SK-MEL-5 (cell line): ENCODE measurements at regions not wholly inside any gene's neighbourhood (a gene's known extent, or its start where the extent isn't known, plus 50 kb on each side); places are given as distances from the start of the nearest gene placed in this dataset.
"Not testable (repeated sequence)": the region's sequence is repeated elsewhere in the genome, so short reads cannot be mapped to it uniquely, and the experiment has no call there.

Experiments
- DNase-seq: peaks from one replicate; pipeline ENCODE4 v3.0.0-alpha.2; 2016; ENCODE audit warnings: low read depth, low spot score
- in situ Hi-C: cut with HindIII; loops from 2 replicates; pipeline ENCODE4 v1.10.0; 2016; ENCODE audit warnings: low sequenced_read_pairs, high pct_unique_total_duplicates, low pct_unique_long_range_greater_than_20kb

DNA sequence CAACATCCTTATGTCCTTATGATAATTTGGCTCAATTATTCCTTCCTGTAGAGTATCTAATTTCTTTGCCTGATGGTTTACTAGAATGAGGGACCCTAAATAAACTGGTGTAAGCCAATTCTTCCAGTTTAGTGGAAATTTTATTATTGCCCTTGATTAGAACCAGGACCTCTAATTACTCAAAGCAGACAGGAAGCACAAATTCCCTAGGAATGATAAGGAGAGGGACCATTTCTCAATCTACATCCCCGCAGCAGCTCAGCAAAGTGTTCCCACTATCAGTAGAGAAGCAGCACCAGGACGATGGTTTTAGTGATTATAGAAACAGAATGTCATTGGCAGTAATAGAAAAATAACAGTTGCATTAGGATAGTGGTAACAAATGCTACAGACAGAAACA is 97.1 kb downstream of the PLPPR4 start:
- in situ Hi-C loops, result no loop called here
- no peak for DNase-seq

DNA sequence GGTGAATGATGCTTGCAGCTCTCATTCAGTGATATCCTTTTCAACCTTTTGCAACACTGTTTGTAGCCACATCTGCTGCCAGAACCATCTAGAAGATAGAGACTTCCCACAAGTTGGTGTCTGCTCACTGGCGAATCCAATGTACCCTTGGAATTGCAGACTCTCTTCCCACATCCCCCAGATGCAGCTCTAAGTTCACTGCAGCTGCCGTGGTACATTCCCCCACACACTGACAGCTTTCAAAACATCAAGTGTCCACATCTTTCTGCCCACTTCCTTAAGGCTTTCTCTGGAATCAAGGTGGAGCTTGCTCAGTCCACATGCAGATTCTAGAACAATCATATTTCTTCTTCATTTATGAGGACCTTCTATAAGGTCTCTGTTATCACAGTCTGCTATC is 99.2 kb downstream of the PLPPR4 start:
- DNase-seq, result no peak
- in situ Hi-C loops, result no loop called here

DNA sequence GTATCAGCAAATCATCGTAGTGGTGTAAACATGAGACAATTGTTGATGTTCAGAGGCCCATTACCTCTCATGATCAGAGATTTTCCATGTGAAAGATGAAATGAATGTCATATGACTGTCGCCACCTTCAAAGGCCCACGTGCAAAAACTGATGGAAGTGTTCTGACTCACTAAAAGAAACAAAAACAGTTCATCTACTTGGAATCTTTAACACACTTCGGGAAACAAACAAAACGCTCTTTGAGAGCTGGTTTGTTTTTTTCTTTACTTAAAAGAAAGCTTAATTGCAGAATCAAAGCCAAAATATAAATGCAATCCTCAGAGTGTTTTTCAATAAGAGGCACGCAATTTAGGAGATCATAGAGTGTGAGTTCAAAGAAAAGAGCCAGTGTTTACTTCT is 100.8 kb downstream of the PLPPR4 start:
- DNase-seq, result no peak
- in situ Hi-C loops, result no loop called here

DNA sequence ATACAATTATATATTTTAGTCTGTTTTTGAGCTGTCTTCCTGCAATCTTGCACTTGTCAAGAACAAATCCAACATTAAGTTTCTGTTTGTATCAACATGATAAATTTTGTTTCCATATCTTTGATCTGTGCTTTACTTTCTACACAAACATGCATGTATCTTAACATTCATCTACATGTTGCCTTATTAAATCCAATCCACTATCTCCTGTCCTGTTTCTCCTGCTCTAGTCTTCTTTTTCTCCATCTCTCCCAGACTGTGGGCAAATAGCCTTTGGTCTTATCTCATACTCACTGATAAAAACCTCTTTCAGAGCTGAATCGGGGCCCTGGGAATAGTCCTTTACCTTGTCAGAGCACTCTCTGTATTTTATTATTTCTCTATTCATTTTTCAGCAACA is 101.3 kb downstream of the PLPPR4 start:
- in situ Hi-C loops, result no loop called here
- DNase-seq, result no peak

DNA sequence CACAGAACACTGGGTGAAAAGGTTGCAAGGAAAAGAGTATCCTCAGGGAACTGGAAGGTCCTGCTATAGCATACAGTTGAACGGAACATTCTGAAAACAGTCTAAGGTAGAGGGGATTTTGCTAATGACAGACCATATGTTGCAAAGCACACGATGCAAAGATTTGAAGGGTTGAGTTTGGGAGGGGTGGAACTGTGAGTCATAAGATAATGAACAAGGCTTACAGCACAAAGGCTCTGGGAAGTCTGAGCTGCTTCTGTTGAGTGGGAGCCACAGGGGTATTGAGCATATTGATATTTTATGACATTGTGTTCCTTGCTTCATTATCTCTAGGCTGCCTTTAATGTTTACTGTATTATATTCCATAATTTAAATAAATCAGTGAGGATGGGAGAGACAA is 104.9 kb downstream of the PLPPR4 start:
- in situ Hi-C loops, result no loop called here
- no peak for DNase-seq

GRCh38 chr1:99370476-99370875 is 106.2 kb downstream of the PLPPR4 start:
- in situ Hi-C loops, result no loop called here
- no peak for DNase-seq

DNA sequence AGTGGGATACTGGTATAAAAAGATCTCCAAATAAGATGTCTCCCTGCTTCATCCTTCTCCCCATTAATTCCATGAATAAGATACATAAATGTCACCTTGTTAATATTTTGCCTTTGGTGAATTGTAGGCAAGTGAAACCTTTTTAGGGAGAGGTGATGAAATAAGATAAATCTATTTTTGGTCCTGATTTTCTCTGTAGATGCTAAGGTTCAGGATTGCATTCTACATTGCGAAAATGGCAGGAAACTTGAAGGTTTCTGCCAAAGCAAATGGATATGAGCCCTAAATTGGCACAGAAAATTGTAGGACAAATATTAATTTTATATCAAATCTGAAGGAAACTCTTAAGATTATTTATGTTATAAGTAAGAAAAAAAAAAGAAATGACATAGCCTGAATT is 107.1 kb downstream of the PLPPR4 start:
- in situ Hi-C loops, result no loop called here

GRCh38 chr1:99374109-99374508 is 109.8 kb downstream of the PLPPR4 start:
- DNase-seq, result no peak
- in situ Hi-C loops, result no loop called here

More for the DNA sequence above, 107.1 kb downstream of the PLPPR4 start:
- no peak for DNase-seq

- in situ Hi-C loops, DNase-seq: not testable (repeated sequence)
Measured at GRCh38 chr1:99374693-99375092, 110.4 kb downstream of the PLPPR4 start.

DNA sequence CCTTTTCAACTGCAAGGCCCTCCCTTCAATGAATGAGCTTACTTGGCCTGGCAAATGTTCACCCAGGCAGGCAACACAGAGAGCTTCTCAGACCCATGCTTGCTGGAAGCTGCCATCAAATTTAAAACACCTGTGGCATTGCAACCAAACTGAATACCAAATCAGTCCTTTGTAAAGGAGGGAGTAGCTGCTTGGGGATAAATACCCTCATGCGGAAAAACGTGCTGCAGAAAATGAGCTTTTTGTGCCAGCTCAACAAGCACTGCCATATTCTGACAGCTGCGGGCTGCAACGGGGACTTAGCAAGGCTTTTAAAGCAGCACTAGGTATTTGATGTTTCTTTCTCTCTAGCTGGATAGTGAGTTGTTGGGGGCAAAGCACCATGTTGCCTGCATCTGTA is 119.7 kb downstream of the PLPPR4 start:
- no peak for DNase-seq
- in situ Hi-C loops, result no loop called here

GRCh38 chr1:99385852-99386251 is 121.6 kb downstream of the PLPPR4 start:
- no peak for DNase-seq
- in situ Hi-C loops, result no loop called here

DNA sequence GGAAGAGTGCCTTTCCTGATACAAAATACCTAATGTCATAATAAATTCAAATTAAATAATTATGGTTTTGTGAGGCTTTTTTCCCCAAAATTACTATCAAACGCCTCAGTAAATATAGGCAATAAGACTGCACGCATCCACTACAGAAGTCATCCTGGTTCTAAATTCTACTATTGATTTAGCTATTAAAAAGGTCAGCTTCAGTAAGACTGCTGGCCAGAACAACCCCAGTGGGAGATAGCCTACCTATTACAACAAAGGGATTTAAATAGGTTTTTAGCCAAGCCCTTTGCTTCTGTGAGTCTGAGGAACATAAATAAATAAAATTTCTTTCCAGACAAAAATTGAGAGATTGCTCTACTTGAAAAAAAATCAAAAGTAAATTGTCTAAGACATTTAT is 132.1 kb downstream of the PLPPR4 start:
- no peak for DNase-seq
- in situ Hi-C loops, result no loop called here

GRCh38 chr1:99397029-99397428 is 132.7 kb downstream of the PLPPR4 start:
- in situ Hi-C loops, result no loop called here
- DNase-seq, result no peak

- in situ Hi-C loops, result no loop called here
- DNase-seq, result no peak
Measured at GRCh38 chr1:99397863-99398262, 133.6 kb downstream of the PLPPR4 start.

DNA sequence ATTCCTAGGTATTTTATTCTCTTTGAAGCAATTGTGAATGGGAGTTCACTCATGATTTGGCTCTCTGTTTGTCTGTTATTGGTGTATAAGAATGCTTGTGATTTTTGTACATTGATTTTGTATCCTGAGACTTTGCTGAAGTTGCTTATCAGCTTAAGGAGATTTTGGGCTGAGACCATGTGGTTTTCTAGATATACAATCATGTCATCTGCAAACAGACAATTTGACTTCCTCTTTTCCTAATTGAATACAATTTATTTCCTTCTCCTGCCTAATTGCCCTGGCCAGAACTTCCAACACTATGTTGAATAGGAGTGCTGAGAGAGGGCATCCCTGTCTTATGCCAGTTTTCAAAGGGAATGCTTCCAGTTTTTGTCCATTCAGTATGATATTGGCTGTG is 137.3 kb downstream of the PLPPR4 start:
- DNase-seq, in situ Hi-C loops: not testable (repeated sequence)

- in situ Hi-C loops, DNase-seq: not testable (repeated sequence)
Measured at GRCh38 chr1:99404399-99404798, 140.1 kb downstream of the PLPPR4 start.

- in situ Hi-C loops, DNase-seq: not testable (repeated sequence)
Measured at GRCh38 chr1:99405325-99405724, 141.0 kb downstream of the PLPPR4 start.

DNA sequence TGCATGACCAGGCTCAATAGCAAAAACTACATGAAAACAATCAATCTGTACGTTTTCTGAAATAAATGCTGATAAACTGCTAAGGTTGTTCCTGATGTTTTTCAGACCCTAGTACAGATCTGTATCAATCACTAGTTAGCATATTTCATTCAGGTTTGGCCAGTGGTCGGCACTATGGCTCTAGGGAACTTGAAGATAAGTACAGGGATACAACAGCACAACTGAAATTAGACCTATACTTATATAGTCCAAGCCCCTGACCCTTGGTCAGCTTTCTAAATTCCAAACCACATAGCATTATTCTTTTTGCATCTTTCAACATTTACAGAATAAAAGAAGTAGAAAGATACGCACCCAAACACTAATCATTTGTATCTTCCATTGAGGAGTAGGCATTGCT is 142.7 kb downstream of the PLPPR4 start:
- in situ Hi-C loops, result no loop called here
- no peak for DNase-seq

- DNase-seq, result no peak
- in situ Hi-C loops, result no loop called here
Measured at GRCh38 chr1:99424087-99424486, 159.8 kb downstream of the PLPPR4 start.

DNA sequence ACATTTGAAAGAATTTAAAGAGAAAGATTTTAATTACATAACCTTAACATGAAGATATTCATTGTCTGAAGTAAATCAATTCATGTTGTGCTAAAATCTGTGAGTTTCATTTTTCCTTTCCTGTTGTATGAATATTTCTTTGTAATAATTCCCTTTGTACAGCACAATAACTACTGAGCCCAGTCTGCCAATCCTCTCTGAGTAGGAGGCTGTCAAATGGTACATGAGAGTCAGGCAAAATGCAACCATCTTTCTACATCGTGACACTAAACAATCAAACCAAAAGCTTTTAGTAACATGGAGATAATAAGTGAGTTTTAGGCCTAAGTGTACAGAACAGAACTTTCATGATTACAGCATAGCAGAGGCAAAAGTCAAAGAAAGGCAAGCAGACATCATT is 165.5 kb downstream of the PLPPR4 start:
- in situ Hi-C loops, result no loop called here

More for the DNA sequence above, 165.5 kb downstream of the PLPPR4 start:
- no peak for DNase-seq
